Keratinocyte (primary cell): ENCODE measurements at regions not wholly inside any gene's neighbourhood (a gene's known extent, or its start where the extent isn't known, plus 50 kb on each side); places are given as distances from the start of the nearest gene placed in this dataset.

Source experiments
- EZH2 ChIP-seq: IDR thresholded peaks from one replicate; pipeline ENCODE4 v1.6.1; 2012; ENCODE audit warnings: inconsistent platforms, mild to moderate bottlenecking, low read length, moderate library complexity
- TF ChIP-seq, protein P1 (sequence below), 3 experiments: IDR thresholded peaks in 1 of 3; conservative IDR thresholded peaks in 1 of 3; optimal IDR thresholded peaks in 1 of 3; 2 replicates in 2 of 3; 3 replicates in 1 of 3; pipeline versions ENCODE3 to v1.5.1; 2011; ENCODE audit warnings: low read length in 3 of 3, mild to moderate bottlenecking in 3 of 3, moderate library complexity in 2 of 3, control low read depth in 1 of 3, inconsistent platforms in 1 of 3; ENCODE audit not compliant: insufficient read depth in 2 of 3; ENCODE audit errors: extremely low read depth in 1 of 3

DNA sequence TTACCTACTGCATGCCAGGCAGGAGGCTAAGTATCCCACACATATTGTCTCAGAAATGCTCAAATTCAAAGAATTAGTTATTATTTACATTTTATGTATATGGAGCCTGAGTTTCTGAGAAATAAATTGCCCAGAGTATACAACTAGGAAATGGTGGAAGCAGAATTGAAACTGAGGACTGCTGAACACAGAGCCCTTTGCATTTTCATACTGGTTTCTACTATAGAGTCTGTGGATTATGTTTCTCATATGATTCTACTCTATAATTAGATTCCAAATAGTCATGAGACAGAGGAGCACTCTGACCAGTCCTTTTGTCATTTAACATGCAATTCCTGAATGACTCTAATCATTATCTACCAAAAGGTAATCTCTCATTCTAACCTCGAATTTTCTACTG lies 254.3 kb downstream of the LMBRD1 start:
- TF ChIP-seq, protein P1, sequence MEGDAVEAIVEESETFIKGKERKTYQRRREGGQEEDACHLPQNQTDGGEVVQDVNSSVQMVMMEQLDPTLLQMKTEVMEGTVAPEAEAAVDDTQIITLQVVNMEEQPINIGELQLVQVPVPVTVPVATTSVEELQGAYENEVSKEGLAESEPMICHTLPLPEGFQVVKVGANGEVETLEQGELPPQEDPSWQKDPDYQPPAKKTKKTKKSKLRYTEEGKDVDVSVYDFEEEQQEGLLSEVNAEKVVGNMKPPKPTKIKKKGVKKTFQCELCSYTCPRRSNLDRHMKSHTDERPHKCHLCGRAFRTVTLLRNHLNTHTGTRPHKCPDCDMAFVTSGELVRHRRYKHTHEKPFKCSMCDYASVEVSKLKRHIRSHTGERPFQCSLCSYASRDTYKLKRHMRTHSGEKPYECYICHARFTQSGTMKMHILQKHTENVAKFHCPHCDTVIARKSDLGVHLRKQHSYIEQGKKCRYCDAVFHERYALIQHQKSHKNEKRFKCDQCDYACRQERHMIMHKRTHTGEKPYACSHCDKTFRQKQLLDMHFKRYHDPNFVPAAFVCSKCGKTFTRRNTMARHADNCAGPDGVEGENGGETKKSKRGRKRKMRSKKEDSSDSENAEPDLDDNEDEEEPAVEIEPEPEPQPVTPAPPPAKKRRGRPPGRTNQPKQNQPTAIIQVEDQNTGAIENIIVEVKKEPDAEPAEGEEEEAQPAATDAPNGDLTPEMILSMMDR (optimal IDR thresholded peaks at IDR 0.05 in 1 of 3, IDR thresholded peaks at IDR 0.05 in 1 of 3, conservative IDR thresholded peaks at IDR 0.05 in 1 of 3; ENCODE audit: extremely low read depth in 1 of 3, insufficient read depth in 2 of 3, low read length in 3 of 3), result no peak
- no peak for TF ChIP-seq EZH2
